ENCODE measurements at regions not wholly inside any gene's neighbourhood (a gene's known extent, or its start where the extent isn't known, plus 50 kb on each side); places are given as distances from the start of the nearest gene placed in this dataset.

GRCh38 chr1:207969528-207969927, 58.6 kb upstream of the CD34 start:
- CTCF ChIA-PET: interaction anchor here (0.6 to 3.0 kb wide), 8 partner anchors 9 to 142 kb away, joined by 3 to 23 read pairs (median 4); no protein-coding TSS in a partner anchor
- Histone ChIP-seq H3K4me3 (no peak overlapping the region), H3K9me3 (no peaks in the 10 kb centered on the region), H3K4me2 (no peak overlapping the region), H3K4me1 (no peaks in the 10 kb centered on the region), H3K27ac (no peak overlapping the region)
- no peak; a peak in 1 of 6 replicates for ATAC-seq
- FAIRE-seq: no peak
- 94% methylated on average over 2 of the region's 2 CpGs for whole genome bisulfite sequencing (ENCODE audit: missing lambda C conversion rate)
- POLR2A ChIA-PET: no interaction called here
- no peak for DNase-seq (ENCODE audit: low read depth in 1 of 2, low spot score in 1 of 2)
- no peak for TF ChIP-seq PBX3 (IDR thresholded peaks at IDR 0.05)

DNA sequence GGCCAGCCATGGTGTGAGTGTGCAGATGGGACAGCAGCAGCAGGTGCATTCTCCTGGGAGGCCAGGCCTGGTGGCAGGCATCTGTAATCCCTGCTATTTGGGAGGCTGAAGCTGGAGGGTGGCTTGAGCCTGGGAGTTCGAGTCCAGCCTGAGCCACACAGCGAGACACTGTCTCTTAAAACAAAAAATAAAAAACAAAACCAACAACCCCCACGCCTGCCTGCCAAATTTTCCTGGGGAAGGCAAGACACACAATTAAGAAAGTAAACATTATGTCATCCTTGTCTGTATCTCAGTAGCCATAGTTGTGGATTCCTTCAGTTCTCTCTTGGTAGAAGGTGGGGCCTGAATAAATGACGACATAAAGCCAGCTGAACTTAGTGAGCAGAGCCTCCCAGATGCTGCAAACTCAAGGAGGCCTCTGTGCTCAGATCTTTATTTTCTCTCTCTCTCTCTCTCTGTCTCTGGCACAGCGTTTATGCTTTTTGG, 57.6 kb upstream of the CD34 start:
- no peak overlapping the region for H3K4me3 ChIP-seq
- H3K27ac ChIP-seq: no peak overlapping the region
- no peak overlapping the region for H3K4me2 ChIP-seq
- FAIRE-seq: no peak
- H3K9me3 ChIP-seq: no peaks in the 10 kb centered on the region
- peaks cover 5% of the 10 kb centered on the region; the same call in 2 of the 3 replicates for H3K4me1 ChIP-seq
- ChIA-PET CTCF (interaction anchor here (0.9 to 3.0 kb wide), 6 partner anchors 17 to 141 kb away, joined by 3 to 23 read pairs (median 4); no protein-coding TSS in a partner anchor), POLR2A (no interaction called here)
- TF ChIP-seq, protein P1, sequence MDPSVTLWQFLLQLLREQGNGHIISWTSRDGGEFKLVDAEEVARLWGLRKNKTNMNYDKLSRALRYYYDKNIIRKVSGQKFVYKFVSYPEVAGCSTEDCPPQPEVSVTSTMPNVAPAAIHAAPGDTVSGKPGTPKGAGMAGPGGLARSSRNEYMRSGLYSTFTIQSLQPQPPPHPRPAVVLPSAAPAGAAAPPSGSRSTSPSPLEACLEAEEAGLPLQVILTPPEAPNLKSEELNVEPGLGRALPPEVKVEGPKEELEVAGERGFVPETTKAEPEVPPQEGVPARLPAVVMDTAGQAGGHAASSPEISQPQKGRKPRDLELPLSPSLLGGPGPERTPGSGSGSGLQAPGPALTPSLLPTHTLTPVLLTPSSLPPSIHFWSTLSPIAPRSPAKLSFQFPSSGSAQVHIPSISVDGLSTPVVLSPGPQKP (IDR thresholded peaks at IDR 0.05; ENCODE audit: low read depth, low read length): no peak
- TF ChIP-seq HOXA7 (CRISPR knock-in tag; IDR thresholded peaks at IDR 0.05) (no peak), JUN (IDR thresholded peaks at IDR 0.05) (no peak), NPAS2 (CRISPR knock-in tag; IDR thresholded peaks at IDR 0.05; ENCODE audit: borderline replicate concordance) (no peak), MAFK (IDR thresholded peaks at IDR 0.05; ENCODE audit: partially characterized antibody) (no peak), SMC3 (IDR thresholded peaks at IDR 0.05) (no peak), HDAC2 (IDR thresholded peaks at IDR 0.05) (no peak), BHLHE40 (IDR thresholded peaks at IDR 0.05; ENCODE audit: low read depth, low read length) (no peak), TP53 (CRISPR knock-in tag; IDR thresholded peaks at IDR 0.05) (no peak), ZC3H11A (IDR thresholded peaks at IDR 0.05) (no peak)
- DNase-seq (ENCODE audit: low read depth in 1 of 2, low spot score in 1 of 2): no peak
- no peak for ATAC-seq
- WGBS (ENCODE audit: missing lambda C conversion rate): 48% methylated on average over 5 of the region's 5 CpGs

DNA sequence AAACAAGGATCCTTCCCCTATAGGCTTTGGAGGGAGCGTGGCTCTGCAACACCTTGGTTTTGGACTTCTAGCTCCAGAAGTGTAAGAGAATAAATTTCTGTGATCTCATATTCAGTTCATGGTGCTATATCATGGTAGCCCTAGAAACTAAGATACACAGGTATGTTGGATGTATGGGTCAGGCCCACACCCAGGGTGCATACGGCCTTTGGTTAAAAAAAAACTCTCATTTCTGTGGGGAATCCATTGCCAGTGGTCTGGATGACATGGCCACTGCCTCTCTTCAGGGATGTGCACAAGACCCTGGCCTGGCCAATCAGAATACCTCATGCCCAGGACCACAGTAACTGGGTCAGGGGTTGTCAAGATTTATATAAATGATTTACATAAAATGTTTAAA, 56.8 kb upstream of the CD34 start:
- ChIA-PET POLR2A (no interaction called here), CTCF (no interaction called here)
- FAIRE-seq (no peak), ATAC-seq (no peak), DNase-seq (ENCODE audit: low read depth in 1 of 2, low spot score in 1 of 2) (no peak)
- Histone ChIP-seq H3K27ac (no peak overlapping the region), H3K4me1 (peaks cover 8% of the 10 kb centered on the region; the same call in 2 of the 3 replicates), H3K4me2 (no peak overlapping the region), H3K9me3 (no peaks in the 10 kb centered on the region), H3K4me3 (no peak overlapping the region)
- TF ChIP-seq SMC3 (IDR thresholded peaks at IDR 0.05): no peak
- no peak for TF ChIP-seq SREBF2 (IDR thresholded peaks at IDR 0.05)
- TF ChIP-seq, protein P1 (IDR thresholded peaks at IDR 0.05; ENCODE audit: low read depth, low read length): no peak
- no peak for TF ChIP-seq MAFK (IDR thresholded peaks at IDR 0.05; ENCODE audit: partially characterized antibody)
- WGBS (ENCODE audit: missing lambda C conversion rate): 74% methylated on average over 2 of the region's 2 CpGs

- H3K4me1 ChIP-seq: peaks cover 8% of the 10 kb centered on the region; the same call in 2 of the 3 replicates
- ChIA-PET CTCF (no interaction called here), POLR2A (no interaction called here)
- FAIRE-seq (no peak), ATAC-seq (no peak), DNase-seq (ENCODE audit: low read depth in 1 of 2, low spot score in 1 of 2) (no peak)
- no peaks in the 10 kb centered on the region for H3K9me3 ChIP-seq
- WGBS (ENCODE audit: missing lambda C conversion rate): 76% methylated on average over 5 of the region's 5 CpGs
- H3K4me3 ChIP-seq: no peak overlapping the region
- H3K4me2 ChIP-seq: no peak overlapping the region
- TF ChIP-seq, protein P2, sequence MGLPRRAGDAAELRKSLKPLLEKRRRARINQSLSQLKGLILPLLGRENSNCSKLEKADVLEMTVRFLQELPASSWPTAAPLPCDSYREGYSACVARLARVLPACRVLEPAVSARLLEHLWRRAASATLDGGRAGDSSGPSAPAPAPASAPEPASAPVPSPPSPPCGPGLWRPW (IDR thresholded peaks at IDR 0.05): no peak
- TF ChIP-seq RNF2 (IDR thresholded peaks at IDR 0.05; ENCODE audit: borderline replicate concordance, low read depth) (no peak), ZNF302 (CRISPR knock-in tag; IDR thresholded peaks at IDR 0.05) (no peak), CBX2 (IDR thresholded peaks at IDR 0.05; ENCODE audit: borderline replicate concordance, low read depth) (no peak), SMC3 (IDR thresholded peaks at IDR 0.05) (no peak), HOXA7 (CRISPR knock-in tag; IDR thresholded peaks at IDR 0.05) (no peak), CEBPB (IDR thresholded peaks at IDR 0.05) (no peak), ZFP36 (IDR thresholded peaks at IDR 0.05; ENCODE audit: borderline replicate concordance, partially characterized antibody) (no peak), RARB (CRISPR knock-in tag; IDR thresholded peaks at IDR 0.05) (no peak), TFCP2L1 (CRISPR knock-in tag; IDR thresholded peaks at IDR 0.05) (no peak), HOXB13 (CRISPR knock-in tag; IDR thresholded peaks at IDR 0.05; ENCODE audit: low read depth) (no peak)
- TF ChIP-seq, protein P3, sequence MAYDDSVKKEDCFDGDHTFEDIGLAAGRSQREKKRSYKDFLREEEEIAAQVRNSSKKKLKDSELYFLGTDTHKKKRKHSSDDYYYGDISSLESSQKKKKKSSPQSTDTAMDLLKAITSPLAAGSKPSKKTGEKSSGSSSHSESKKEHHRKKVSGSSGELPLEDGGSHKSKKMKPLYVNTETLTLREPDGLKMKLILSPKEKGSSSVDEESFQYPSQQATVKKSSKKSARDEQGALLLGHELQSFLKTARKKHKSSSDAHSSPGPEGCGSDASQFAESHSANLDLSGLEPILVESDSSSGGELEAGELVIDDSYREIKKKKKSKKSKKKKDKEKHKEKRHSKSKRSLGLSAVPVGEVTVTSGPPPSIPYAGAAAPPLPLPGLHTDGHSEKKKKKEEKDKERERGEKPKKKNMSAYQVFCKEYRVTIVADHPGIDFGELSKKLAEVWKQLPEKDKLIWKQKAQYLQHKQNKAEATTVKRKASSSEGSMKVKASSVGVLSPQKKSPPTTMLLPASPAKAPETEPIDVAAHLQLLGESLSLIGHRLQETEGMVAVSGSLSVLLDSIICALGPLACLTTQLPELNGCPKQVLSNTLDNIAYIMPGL (CRISPR knock-in tag; IDR thresholded peaks at IDR 0.05; ENCODE audit: borderline replicate concordance): no peak
- H3K27ac ChIP-seq: no peak overlapping the region
These were observed 55.6 kb upstream of the CD34 start for GRCh38 chr1:207966521-207966920.

Measured in A549 (cell line).